ENCODE measurements at regions not wholly inside any gene's neighbourhood (a gene's known extent, or its start where the extent isn't known, plus 50 kb on each side); places are given as distances from the start of the nearest gene placed in this dataset.

GRCh38 chr5:152084476-152084875, 159.8 kb upstream of the GLRA1 start:
- no peak for TF ChIP-seq POLR2AphosphoS5 (IDR thresholded peaks at IDR 0.05; ENCODE audit: low read depth, low read length)
- no peak for TF ChIP-seq TAF1 (IDR thresholded peaks at IDR 0.05; ENCODE audit: borderline replicate concordance, low read depth, low read length)
